HepG2 (cell line): ENCODE measurements at regions not wholly inside any gene's neighbourhood (a gene's known extent, or its start where the extent isn't known, plus 50 kb on each side); places are given as distances from the start of the nearest gene placed in this dataset.

Experiments
- ATAC-seq: fragments of 200-7000 bp; cut with Tn5 transposase; 3 replicates; pipeline ENCODE4 v1.9.1; 2020; ENCODE audit warnings: mild to moderate bottlenecking, moderate library complexity
- BruUV-seq: library from RNA; stranded (reverse); fragments of 400-500 nt; replicated peaks from 2 replicates; lab custom pipeline; 2021; lab: Mats Ljungman, UMichigan
- CTCF ChIA-PET: fragments of 300-600 bp; formaldehyde crosslinking; extraction: SDS; loops from one replicate; lab custom pipeline; 2021; ENCODE audit warnings: low total read pairs, inconsistent platforms, low intra/inter-chr PET ratio; lab: Yijun Ruan, JAX
- POLR2A ChIA-PET: fragments of 350-600 bp; sonication (Branson Sonifier 250); formaldehyde crosslinking; loops from one replicate; lab custom pipeline; 2020; ENCODE audit warnings: antibody characterized with exemption, inconsistent platforms; lab: Yijun Ruan, JAX
- DNase-seq: peaks from one replicate; pipeline ENCODE4 v3.0.0-alpha.2; 2015; ENCODE audit warnings: low spot score
- FAIRE-seq: peaks from 3 replicates; lab custom pipeline; 2011; peaks lifted over from hg19 to GRCh38; lab: Jason Lieb, UNC
- H2AFZ ChIP-seq: one replicate; pipeline ENCODE4 v1.6.1; 2011; ENCODE audit warnings: low read length, inconsistent platforms
- H3K27ac ChIP-seq: fragments of 300-600 bp; 3 replicates; pipeline ENCODE4 v1.8.0; 2011; ENCODE audit warnings: mixed run types, mild to moderate bottlenecking, mixed read lengths, low read length, inconsistent platforms; ENCODE audit not compliant: insufficient read depth; ENCODE audit errors: extremely low read length
- H3K27me3 ChIP-seq, 2 experiments: fragments of 200-600 bp in 1 of 2; 2 replicates in 1 of 2; 3 replicates in 1 of 2; pipeline versions ENCODE4 v1.6.0 to v1.8.0; 2011; ENCODE audit warnings: low read length in 2 of 2, mild to moderate bottlenecking in 2 of 2, moderate library complexity in 2 of 2, inconsistent platforms in 1 of 2; ENCODE audit not compliant: insufficient read depth in 2 of 2, control insufficient read depth in 1 of 2
- H3K36me3 ChIP-seq, 2 experiments: fragments of 200-600 bp in 1 of 2; replicated peaks in 1 of 2; 2 replicates in 1 of 2; 3 replicates in 1 of 2; pipeline versions ENCODE4 v1.5.1 to v1.8.0; 2011; ENCODE audit warnings: low read length in 2 of 2, inconsistent platforms in 1 of 2; ENCODE audit not compliant: insufficient read depth in 2 of 2, control insufficient read depth in 1 of 2
- H3K4me1 ChIP-seq: 2 replicates; pipeline ENCODE4 v1.5.1; 2012; ENCODE audit warnings: low read length, inconsistent platforms; ENCODE audit not compliant: insufficient read depth
- H3K4me2 ChIP-seq: 2 replicates; pipeline ENCODE4 v1.6.0; 2011; ENCODE audit warnings: low read depth, low read length, inconsistent platforms
- H3K4me3 ChIP-seq, 3 experiments: fragments of 200-600 bp in 1 of 3; sonication (generic), shearing (Covaris generic) in 1 of 3; replicated peaks in 1 of 3; 2 replicates each; pipeline ENCODE4 v1.5.1; 2011 to 2016; ENCODE audit warnings: low read length in 3 of 3, inconsistent platforms in 2 of 3, low read depth in 2 of 3, mild to moderate bottlenecking in 2 of 3, control low read depth in 1 of 3, mixed read lengths in 1 of 3; ENCODE audit not compliant: insufficient read depth in 1 of 3
- H3K79me2 ChIP-seq: one replicate; pipeline ENCODE4 v1.6.1; 2011; ENCODE audit warnings: low read length, inconsistent platforms; ENCODE audit not compliant: insufficient read depth
- H3K9ac ChIP-seq: 2 replicates; pipeline ENCODE4 v1.6.0; 2011; ENCODE audit warnings: mild to moderate bottlenecking, low read depth, low read length, inconsistent platforms; ENCODE audit not compliant: insufficient read depth
- H3K9me3 ChIP-seq: 2 replicates; pipeline ENCODE4 v1.5.1; 2012; ENCODE audit warnings: mild to moderate bottlenecking, low read length
- H4K20me1 ChIP-seq: 2 replicates; pipeline ENCODE4 v1.6.0; 2011; ENCODE audit warnings: inconsistent platforms, mild to moderate bottlenecking, low read length, moderate library complexity; ENCODE audit not compliant: insufficient read depth
- ARID3A ChIP-seq: IDR thresholded peaks from 2 replicates; pipeline ENCODE4 v1.6.1; 2012; ENCODE audit warnings: low read depth, low read length, improper control_type of control experiment
- FOXC1 ChIP-seq: sonication (generic); formaldehyde crosslinking; IDR thresholded peaks from 2 replicates; pipeline ENCODE4 v1.8.0; 2022; ENCODE audit warnings: mild to moderate bottlenecking, missing genetic modification reagents, borderline replicate concordance
- FOXO4 ChIP-seq: sonication (generic); formaldehyde crosslinking; conservative IDR thresholded peaks from 2 replicates; pipeline ENCODE4 v1.8.1; 2023; ENCODE audit warnings: missing genetic modification reagents
- GABPA ChIP-seq, 2 experiments: IDR thresholded peaks; 2 replicates each; pipeline ENCODE4 v1.6.1; 2011 to 2016; ENCODE audit warnings: low read depth in 2 of 2, low read length in 1 of 2, missing biosample characterization in 1 of 2, missing genetic modification characterization in 1 of 2
- MYC ChIP-seq: sonication (generic); formaldehyde crosslinking; IDR thresholded peaks from 2 replicates; pipeline ENCODE4 v1.9.0; 2021; ENCODE audit warnings: missing genetic modification reagents, borderline replicate concordance
- NFKBIZ ChIP-seq: IDR thresholded peaks from 2 replicates; pipeline ENCODE4 v1.6.1; 2018; ENCODE audit warnings: missing genetic modification reagents, missing compliant biosample characterization
- RFX3 ChIP-seq: IDR thresholded peaks from 2 replicates; pipeline ENCODE4 v1.6.1; 2016; ENCODE audit warnings: missing biosample characterization, missing genetic modification reagents
- TEF ChIP-seq: sonication (generic); formaldehyde crosslinking; IDR thresholded peaks from 2 replicates; pipeline ENCODE4 v1.5.0; 2020; ENCODE audit warnings: missing genetic modification reagents
- ZBTB1 ChIP-seq: sonication (generic); formaldehyde crosslinking; IDR thresholded peaks from 2 replicates; pipeline ENCODE4 v1.4.0; 2020; ENCODE audit warnings: missing genetic modification reagents, borderline replicate concordance
- ZBTB10 ChIP-seq: sonication (generic); formaldehyde crosslinking; IDR thresholded peaks from 2 replicates; pipeline ENCODE4 v1.4.0; 2020; ENCODE audit warnings: missing genetic modification reagents, borderline replicate concordance
- ZBTB44 ChIP-seq: sonication (generic); formaldehyde crosslinking; IDR thresholded peaks from 2 replicates; pipeline ENCODE4 v1.4.0; 2020; ENCODE audit warnings: missing genetic modification reagents
- ZNF136 ChIP-seq: sonication (generic); formaldehyde crosslinking; IDR thresholded peaks from 2 replicates; pipeline ENCODE4 v1.8.1; 2022; ENCODE audit warnings: low read depth, mild to moderate bottlenecking, moderate library complexity, missing genetic modification reagents
- ZNF17 ChIP-seq: sonication (generic); formaldehyde crosslinking; IDR thresholded peaks from 2 replicates; pipeline ENCODE4 v1.5.0; 2020; ENCODE audit warnings: mild to moderate bottlenecking, missing genetic modification reagents
- ZNF253 ChIP-seq: sonication (generic); formaldehyde crosslinking; IDR thresholded peaks from 2 replicates; pipeline ENCODE4 v1.8.0; 2022; ENCODE audit warnings: mild to moderate bottlenecking, missing genetic modification reagents, borderline replicate concordance
- ZNF501 ChIP-seq: sonication (generic); formaldehyde crosslinking; IDR thresholded peaks from 2 replicates; pipeline ENCODE4 v1.5.1; 2020; ENCODE audit warnings: mild to moderate bottlenecking, moderate library complexity, missing genetic modification reagents
- ZNF883 ChIP-seq: sonication (generic); formaldehyde crosslinking; IDR thresholded peaks from 2 replicates; pipeline ENCODE4 v1.5.1; 2020; ENCODE audit warnings: mild to moderate bottlenecking, missing genetic modification reagents; ENCODE audit errors: not compliant biosample characterization
- WGBS: methylation state at CpG from one replicate; pipeline ENCODE4 v1.1.6; 2017; ENCODE audit warnings: low lambda C conversion rate; 5-methylcytosine and 5-hydroxymethylcytosine counted together
- in situ Hi-C: cut with HindIII; loops from 2 replicates; pipeline ENCODE4 v1.10.0; 2017; ENCODE audit warnings: low pct_unique_long_range_greater_than_20kb; ENCODE audit not compliant: extremely low pct_ligation_motif_present
- intact Hi-C: fragments of 100-400 bp; cut with micrococcal nuclease; formaldehyde crosslinking; loops from one replicate; pipeline ENCODE4 v1.10.0; 2022; ENCODE audit not compliant: unreplicated experiment

- Histone ChIP-seq H3K9me3 (no peaks in the 10 kb centered on the region), H3K9ac (no peak overlapping the region), H3K27me3 (peaks cover 18 to 42% of the 10 kb centered on the region in 2 experiments; a peak in 4 of 5 replicates), H3K4me3 (no peak overlapping the region), H2AFZ (no peak overlapping the region), H3K4me1 (peaks cover 46% of the 10 kb centered on the region), H3K36me3 (no peaks in the 10 kb centered on the region), H3K79me2 (no peaks in the 10 kb centered on the region), H4K20me1 (no peaks in the 10 kb centered on the region), H3K27ac (no peak overlapping the region), H3K4me2 (no peak overlapping the region)
- intact Hi-C loops, result no loop called here
- FAIRE-seq (no peak), ATAC-seq (no peak; the same call in 2 of the 3 replicates), DNase-seq (no peak)
- WGBS, result 18% methylated on average over 7 of the region's 7 CpGs
- in situ Hi-C loops, result no loop called here
- no TSS peak for BruUV-seq
- CTCF ChIA-PET, result no interaction called here
- POLR2A ChIA-PET, result no interaction called here
- no peak for TF ChIP-seq ZBTB44 (CRISPR knock-in tag)
- no peak for TF ChIP-seq NFKBIZ (CRISPR knock-in tag)
- 0 out of 2 replicates have a peak, but pooled peaks have one; percentile 19 for TF ChIP-seq ZNF501 (CRISPR knock-in tag)
- TF ChIP-seq ZBTB10 (CRISPR knock-in tag), result no peak
- TF ChIP-seq ZNF883 (CRISPR knock-in tag), result no peak
- no peak for TF ChIP-seq ZNF253
- no peak for TF ChIP-seq ZBTB1
- 0 out of 2 replicates have a peak, but pooled peaks have one; percentile 84 for TF ChIP-seq FOXO4
- TF ChIP-seq MYC, result no peak
- TF ChIP-seq ZNF17 (CRISPR knock-in tag), result no peak
- TF ChIP-seq RFX3, result no peak
- TF ChIP-seq GABPA (IDR thresholded peaks at IDR 0.05; ENCODE audit: low read depth, low read length), result no peak
- no peak for TF ChIP-seq GABPA (CRISPR knock-in tag; IDR thresholded peaks at IDR 0.05; ENCODE audit: low read depth)
- no peak for TF ChIP-seq ARID3A
- TF ChIP-seq FOXC1, result peak; percentile 29; the same call in 1 of the 2 replicates
- no peak for TF ChIP-seq ZNF136 (CRISPR knock-in tag)
- no peak for TF ChIP-seq TEF (CRISPR knock-in tag)
Measured at GRCh38 chr20:50251992-50252511, 61.4 kb downstream of the CEBPB start.
